ENCODE measurements at regions not wholly inside any gene's neighbourhood (a gene's known extent, or its start where the extent isn't known, plus 50 kb on each side); places are given as distances from the start of the nearest gene placed in this dataset.

- TF ChIP-seq GATA3 (IDR thresholded peaks at IDR 0.05; ENCODE audit: low read depth, low read length) = no peak
- TF ChIP-seq GATA2 (IDR thresholded peaks at IDR 0.05; ENCODE audit: low read depth, low read length) = no peak
Measured at GRCh38 chr4:175103403-175103802, 185.2 kb downstream of the ADAM29 start.
